Hematopoietic multipotent progenitor cell treated with erythropoietin and hydrocortisone succinate and interleukin-3 and kit ligand, for 4 days (in vitro differentiated cells): ENCODE measurements at regions not wholly inside any gene's neighbourhood (a gene's known extent, or its start where the extent isn't known, plus 50 kb on each side); places are given as distances from the start of the nearest gene placed in this dataset.

Source experiments
- DNase-seq: peaks from one replicate; pipeline ENCODE4 v3.0.0-alpha.2; 2015

DNA sequence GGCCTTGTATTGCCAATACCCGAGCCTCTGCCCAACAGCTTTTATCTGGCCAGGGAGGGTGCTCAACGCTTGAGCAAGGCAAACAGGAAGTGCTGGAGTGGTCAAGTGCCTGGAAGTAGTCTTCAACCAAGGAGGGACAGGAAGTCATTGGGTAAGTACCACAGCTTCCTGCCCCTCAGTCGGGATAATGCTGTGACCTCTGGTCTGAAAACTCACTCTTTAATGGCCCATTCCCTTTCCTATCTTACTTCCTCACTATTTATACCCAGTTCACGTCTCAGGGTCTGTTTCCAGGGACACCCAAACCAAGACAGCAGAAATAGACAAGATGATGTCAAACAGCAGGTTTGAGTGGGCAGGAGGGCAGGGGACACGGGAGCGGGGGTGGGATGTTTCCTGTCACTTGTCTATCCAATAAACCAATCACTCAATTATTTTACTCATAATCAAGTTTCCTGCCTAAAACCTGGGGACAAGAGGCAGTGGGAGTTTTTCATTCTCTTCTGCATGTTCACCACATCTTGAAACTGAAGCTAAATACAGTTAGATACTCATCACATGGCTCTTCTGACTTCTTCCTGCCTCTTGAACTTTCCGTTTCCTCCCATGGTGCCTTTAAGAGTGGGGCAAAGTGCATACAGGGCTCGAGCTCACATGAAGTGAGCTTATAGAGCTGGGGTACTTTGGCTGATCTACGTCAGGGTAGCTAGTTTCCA, 68.9 kb upstream of the CAB39 start:
- DNase-seq: peak; percentile 81

DNA sequence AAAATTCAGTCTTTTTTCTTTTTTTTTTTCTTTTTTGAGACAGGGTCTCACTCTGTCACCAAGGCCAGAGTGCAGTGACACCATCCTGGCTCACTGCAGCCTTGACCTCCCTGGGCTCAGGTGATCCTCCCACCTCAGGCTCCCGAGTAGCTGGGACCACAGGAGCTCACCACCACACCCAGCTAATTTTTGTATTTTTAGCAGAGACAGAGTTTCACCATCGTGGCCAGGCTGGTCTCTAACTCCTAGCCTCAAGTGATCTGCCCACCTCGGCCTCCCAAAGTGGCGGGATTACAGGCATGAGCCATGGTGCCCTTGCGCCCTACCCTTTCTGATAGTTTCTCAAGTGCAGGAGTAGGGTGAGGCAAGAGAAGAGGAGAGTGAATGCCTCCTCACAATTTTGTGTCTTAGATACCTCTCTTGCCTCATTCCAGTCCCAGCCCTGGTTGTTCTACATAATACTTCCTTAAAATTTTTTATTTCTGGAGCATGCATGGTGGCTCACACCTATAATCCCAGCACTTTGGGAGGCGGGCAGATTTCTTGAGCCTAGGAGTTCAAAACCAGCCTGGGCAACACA, 68.2 kb upstream of the CAB39 start:
- DNase-seq: no peak

DNA sequence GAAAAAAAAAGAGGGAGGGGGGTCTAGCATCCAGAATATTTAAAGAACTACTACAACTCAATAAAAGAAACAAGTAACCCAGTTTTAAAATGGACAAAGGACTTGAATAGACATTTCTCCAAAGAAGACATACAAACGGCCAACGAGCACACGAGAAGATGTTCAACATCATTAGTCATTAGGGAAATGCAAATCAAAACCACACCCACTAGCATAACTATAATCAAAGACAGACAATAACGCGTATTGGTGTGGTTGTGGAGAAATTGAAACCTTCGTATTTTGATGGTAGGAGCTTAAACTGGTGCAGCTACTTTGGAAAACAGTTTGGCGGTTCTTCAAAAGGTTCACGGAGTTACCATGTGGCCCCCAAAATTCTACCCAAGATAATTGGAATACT, 64.3 kb upstream of the CAB39 start:
- no peak for DNase-seq

DNA sequence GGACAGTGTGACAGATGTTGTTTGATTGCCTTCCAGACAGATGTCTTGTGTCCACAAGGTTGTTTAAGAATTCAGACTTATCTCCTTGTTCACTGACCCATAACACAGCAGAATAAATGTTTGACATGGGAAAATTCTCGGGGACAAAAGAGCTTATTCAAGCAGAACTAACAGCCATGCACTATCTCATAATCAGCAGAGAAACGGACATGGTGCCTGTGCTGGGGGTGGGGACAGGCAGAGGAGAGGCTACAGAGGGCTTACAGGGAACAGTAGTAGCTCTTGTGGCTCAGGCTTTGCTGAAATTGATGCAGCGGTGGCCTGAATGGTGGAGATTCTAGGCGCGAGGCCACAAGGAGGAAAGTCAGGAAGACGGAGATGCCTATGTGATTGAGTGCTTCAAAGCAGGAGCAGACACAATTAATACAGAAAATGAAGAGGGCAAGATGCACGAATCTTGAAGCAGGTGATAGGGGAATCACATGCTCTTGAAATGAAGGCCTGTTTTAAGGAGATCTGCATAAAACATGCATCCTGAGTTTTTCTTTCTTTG, 62.0 kb upstream of the CAB39 start:
- peak; percentile 70 for DNase-seq

DNA sequence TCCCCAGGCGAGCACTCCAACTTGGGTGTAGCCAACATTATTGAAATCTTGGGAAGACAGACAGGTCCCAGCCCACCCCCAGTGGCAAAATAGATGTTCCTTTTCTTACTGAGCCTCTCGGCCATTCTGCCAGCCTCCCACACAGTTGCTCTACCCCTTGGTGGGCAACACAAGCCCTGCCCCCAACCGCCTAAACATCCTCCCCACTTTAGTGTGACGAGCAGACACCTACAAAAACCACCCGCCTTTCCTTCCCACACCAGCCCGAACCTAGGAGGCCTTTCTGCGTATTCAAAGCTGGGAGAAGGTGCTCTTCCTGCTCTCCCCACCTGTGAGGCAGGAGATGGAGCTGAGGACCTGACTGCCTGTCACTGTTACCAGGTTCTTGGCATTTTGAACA, 58.6 kb upstream of the CAB39 start:
- no peak for DNase-seq

DNA sequence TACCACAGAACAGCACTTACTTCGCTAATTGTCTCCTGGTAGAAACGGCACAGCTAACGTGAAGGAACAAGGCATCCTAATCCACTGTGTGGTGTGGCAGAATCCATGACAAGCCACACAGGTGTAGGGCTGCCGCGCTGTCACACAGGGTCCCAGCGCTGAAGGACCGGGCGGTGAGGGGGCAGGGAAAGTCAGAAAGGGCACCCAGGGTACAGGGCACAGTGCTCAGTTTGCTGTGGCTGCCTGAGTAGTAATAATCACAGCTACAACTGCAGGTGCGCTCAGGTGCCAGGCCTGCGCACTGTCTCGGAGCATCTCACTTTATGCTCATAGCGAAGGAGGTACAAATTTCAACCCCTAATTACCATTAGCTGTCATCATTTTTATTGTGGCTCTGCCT, 55.2 kb upstream of the CAB39 start:
- DNase-seq: no peak

DNA sequence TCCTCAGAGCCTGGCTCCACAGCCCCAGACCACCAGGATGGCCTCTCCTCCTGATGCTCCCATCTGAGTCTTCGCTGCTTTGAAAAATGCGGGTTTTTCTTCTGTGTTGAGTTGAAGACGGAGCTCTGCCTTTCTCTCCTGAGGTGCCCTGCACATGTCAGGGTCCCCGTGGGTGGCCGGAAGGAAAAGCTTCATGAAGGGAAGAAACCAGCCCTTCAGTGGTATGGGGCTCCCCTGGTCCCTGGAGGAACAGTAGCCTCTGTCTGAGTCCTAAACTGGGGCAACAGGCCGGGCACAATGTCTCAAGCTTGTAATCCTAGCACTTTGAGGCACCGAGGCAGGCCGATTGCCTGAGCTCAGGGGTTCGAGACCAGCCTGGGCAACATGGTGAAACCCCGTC, 54.7 kb upstream of the CAB39 start:
- DNase-seq: no peak

DNA sequence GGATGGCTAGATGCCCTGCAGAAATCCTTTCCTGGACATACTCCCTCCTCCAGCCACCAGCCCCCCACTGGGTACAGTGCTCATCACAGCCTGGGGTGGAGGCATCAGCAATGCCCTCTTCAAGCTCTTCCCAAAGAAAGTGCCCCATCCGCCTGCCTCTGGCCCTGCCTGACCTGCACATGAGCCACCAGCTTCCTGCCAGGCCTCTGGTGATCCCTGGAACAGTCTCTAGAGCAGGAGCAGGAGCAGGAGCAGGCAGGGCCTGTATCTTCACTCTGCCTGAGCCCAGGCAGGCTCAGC, 54.1 kb upstream of the CAB39 start:
- DNase-seq: no peak

DNA sequence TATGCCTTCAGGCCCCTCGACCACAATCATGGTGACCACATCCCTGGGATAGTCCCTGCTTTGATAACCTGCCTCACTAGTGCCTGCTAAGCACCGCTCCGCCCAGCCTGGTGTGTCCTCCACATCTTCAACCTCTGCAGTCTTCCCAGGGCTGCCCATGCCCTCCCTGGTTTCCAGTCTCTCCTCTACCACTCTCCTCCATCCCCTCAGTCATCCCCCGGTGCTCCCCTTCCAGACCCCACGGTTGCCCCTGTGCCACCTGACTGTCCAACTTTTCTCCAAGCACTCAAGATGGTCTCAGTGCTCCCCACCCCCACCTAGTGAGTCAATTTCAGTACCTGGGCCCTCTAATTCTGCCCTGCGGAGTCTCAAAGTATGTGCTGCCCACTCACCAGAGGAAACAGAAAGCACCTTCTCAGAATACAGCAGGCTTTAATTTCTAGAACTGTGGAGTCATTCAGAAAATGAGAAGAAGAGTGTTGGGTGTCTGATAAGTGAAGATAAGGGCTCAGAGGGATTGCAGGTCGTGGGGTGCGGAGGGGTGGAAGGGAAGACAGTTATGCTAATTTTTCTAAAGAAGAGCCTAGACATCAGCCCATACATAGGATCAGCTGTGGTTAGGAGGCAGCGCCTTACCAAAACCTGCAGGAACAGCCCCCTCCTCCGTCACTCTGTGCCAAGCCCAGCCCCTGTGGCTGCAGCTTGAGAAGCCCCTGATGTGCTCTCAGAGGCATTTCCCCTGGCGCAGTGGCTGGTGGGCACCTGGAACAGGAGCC, 53.6 kb upstream of the CAB39 start:
- DNase-seq: peak; percentile 98

DNA sequence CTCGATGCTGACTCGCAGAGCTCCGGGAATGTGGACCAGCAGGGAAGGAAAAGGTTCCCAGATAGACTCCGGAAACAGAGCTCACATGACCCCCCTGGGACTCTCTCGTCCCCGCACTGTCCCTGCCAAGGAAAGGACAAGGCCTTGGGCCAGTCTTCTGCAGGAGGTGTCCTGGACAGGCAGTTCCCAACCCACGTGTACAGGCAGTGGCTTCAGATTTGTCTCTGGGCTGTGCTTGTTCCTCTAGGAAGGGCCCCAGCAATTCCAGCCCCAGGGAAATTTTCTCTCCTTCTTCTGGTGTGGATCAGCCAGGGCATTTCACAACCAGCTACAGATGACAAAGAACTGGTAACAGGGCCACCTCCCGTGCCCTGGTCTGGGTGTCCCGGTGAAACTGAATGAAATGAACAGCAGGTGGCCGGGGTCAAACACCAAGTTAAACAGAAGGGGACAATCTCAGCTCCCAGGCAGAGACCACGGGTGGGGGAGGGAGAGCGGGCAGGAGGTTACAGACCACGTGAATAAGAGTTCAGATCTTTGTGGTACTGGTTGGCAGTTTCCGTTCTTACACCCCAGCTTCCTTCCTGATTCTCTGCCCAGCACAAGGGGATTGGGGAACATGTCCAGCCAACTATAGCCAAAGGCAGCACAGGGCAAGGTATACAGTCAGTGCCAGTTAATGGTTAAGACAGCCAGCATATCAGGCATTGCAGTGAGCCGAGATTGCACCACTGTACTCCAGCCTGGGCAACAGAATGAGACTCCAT, 52.2 kb upstream of the CAB39 start:
- peak; percentile 93 for DNase-seq

DNA sequence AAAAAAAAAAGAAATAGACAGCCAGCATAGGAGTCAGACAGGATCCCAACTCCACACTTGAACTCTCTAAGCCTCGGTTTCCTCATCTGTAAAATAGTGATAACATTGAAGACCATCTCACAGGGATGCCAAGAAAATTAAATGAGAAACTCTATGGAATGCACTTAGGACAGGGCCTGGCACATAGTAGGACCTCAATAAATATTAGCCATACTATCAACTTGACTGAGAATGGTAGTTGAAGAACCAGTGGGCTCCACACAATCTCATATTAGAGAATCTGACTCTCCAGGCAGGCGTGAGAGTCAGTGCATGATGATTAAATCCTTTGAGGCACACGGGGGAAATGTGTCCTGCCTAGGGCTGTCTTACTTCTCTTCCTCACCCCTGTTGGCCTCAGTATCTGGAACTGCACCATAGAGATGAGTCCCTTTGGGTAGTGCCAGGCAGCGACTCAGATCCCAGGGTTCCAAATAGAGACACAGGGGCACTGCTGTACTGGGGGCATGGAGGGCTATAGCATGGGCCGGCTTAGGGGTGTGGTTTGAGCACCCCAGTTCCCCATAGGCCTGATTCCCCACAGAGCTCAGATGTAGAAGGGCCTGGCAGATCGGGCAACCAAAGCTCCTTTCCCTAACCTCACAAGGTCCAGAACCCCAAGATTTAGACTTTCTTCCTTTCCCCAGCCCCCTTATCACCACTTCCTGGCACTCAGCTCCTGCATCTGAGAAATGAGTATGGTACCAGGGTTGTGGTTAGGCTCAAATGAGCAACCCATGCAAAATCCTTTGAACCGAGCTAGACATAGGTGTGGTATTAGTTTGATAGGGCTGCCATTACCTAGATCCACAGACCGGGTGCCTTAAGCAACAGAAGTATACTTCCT, 51.3 kb upstream of the CAB39 start:
- DNase-seq: peak; percentile 78
